IPS-20b (cell line): ENCODE measurements at regions not wholly inside any gene's neighbourhood (a gene's known extent, or its start where the extent isn't known, plus 50 kb on each side); places are given as distances from the start of the nearest gene placed in this dataset.

Experiments
- H3K27ac ChIP-seq: one replicate; pipeline ENCODE4 v1.5.1; 2013; ENCODE audit warnings: low read length
- H3K27me3 ChIP-seq: 2 replicates; pipeline ENCODE4 v1.6.1; 2013; ENCODE audit warnings: mild to moderate bottlenecking, low read length, inconsistent platforms; ENCODE audit not compliant: insufficient read depth
- H3K36me3 ChIP-seq: 2 replicates; pipeline ENCODE4 v1.6.1; 2013; ENCODE audit warnings: low read depth, mild to moderate bottlenecking, inconsistent platforms, low read length, moderate library complexity; ENCODE audit not compliant: insufficient read depth
- H3K4me1 ChIP-seq: 2 replicates; pipeline ENCODE4 v1.6.1; 2013; ENCODE audit warnings: mild to moderate bottlenecking, control low read depth, inconsistent platforms, low read length, moderate library complexity; ENCODE audit not compliant: insufficient read depth
- H3K4me3 ChIP-seq: 2 replicates; pipeline ENCODE4 v1.5.1; 2013; ENCODE audit warnings: mild to moderate bottlenecking, low read length, inconsistent platforms
- H3K9ac ChIP-seq: 2 replicates; pipeline ENCODE4 v1.6.1; 2013; ENCODE audit warnings: low read depth, mild to moderate bottlenecking, inconsistent platforms, low read length, moderate library complexity
- H3K9me3 ChIP-seq: 2 replicates; pipeline ENCODE4 v1.6.1; 2013; ENCODE audit warnings: mild to moderate bottlenecking, low read depth, low read length, inconsistent platforms; ENCODE audit not compliant: insufficient read depth

DNA sequence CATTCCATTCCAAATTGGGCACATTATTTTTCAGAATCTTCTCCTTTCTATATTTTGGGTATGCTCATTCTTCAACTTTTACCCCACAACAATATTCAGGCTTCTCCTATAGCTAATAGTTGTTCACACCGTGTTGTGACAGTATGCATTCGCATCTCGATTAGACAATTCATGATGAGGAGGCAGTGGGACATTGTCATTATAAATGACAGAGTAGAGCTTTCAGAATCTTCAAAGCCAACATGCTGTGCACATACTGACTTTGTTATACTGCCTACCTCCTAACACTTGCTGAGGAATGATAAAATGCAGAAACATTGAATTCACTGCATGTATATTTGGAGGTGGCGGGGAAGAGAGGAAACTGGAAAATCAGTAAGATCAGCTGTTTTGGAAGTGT, 714.2 kb downstream of the SUCLG1 start:
- Histone ChIP-seq H3K9ac (no peak overlapping the region), H3K27ac (no peak overlapping the region), H3K27me3 (no peaks in the 10 kb centered on the region), H3K4me3 (no peak overlapping the region), H3K9me3 (peaks cover 20% of the 10 kb centered on the region), H3K4me1 (peaks cover 15% of the 10 kb centered on the region; the same call in 1 of the 2 replicates), H3K36me3 (no peaks in the 10 kb centered on the region; the same call in 1 of the 2 replicates)

DNA sequence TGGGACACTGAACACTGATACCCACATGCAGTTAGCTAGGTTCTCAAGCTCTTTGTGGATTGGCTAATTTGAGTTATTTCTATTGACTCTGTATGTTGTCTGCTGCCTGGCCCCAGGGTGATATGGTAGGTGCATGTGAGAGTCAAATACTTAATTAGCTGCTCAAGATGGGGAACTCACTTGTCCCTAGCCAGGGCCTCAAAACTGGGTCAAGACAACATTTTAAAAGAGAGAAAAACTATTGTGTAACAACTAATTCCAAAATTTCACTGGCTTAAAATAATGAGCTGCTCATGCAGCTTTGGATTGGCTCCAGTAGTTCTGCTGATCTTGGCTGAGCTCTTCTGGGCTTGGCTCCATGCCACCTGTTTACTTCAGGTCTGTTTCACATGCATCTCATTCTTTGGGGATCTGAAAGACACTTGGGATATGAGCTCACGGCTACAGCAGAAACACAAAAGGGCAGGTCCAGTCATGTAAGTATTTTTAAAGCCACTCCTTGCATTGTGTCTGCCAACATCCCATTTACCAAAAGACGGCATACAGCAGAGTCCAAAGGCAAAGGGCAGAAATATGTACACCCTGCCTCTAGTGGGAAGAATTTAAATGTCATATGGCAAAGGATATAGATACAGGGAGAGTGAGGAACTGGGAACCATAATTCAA, 716.8 kb downstream of the SUCLG1 start:
- H3K9ac ChIP-seq: no peak overlapping the region
- H3K9me3 ChIP-seq: peaks cover 28% of the 10 kb centered on the region
- H3K4me1 ChIP-seq: peaks cover 15% of the 10 kb centered on the region; the same call in 1 of the 2 replicates
- H3K36me3 ChIP-seq: no peaks in the 10 kb centered on the region; the same call in 1 of the 2 replicates
- no peak overlapping the region for H3K4me3 ChIP-seq
- H3K27ac ChIP-seq: no peak overlapping the region
- no peaks in the 10 kb centered on the region for H3K27me3 ChIP-seq

DNA sequence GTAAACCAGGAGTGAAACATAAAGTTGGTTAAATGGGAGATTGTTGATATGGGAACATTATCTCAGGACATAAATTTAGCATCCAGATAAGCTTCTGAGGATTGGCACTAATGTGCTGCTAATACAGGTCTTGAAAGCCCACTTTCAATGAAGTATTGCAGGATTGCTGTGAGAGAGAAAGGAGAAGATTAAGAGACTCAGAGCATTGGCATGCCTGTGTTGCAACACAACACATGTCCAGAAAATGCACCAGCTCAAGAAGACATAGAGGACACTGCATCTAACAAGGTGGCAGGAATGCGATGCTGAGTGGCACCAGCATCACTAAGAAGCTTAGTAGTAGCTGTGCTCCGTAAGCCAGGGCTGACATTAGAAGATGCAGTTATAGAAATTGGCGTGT, 728.9 kb downstream of the SUCLG1 start:
- no peak overlapping the region for H3K27ac ChIP-seq
- no peaks in the 10 kb centered on the region for H3K27me3 ChIP-seq
- H3K4me3 ChIP-seq: no peak overlapping the region
- no peak overlapping the region for H3K9ac ChIP-seq
- H3K4me1 ChIP-seq: no peaks in the 10 kb centered on the region
- no peaks in the 10 kb centered on the region for H3K9me3 ChIP-seq
- H3K36me3 ChIP-seq: no peaks in the 10 kb centered on the region

DNA sequence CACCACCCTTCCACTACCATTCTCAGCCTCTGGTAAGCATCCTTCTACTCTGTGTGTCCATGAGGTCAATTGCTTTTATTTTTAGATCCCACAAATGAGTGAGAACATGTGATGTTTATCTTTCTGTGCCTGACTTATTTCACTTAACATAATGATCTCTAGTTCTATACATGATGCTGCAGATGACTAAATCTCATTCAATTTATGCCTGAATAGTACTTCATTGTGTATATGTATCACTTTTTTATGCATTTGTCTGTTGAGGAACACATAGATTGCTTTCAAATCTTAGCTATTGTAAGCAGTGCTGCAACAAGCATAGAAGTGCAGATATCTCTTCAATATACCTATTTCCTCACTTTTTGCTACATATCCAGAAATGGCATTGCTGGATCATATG, 733.3 kb downstream of the SUCLG1 start:
- no peak overlapping the region for H3K4me3 ChIP-seq
- H3K4me1 ChIP-seq: no peaks in the 10 kb centered on the region
- no peak overlapping the region for H3K27ac ChIP-seq
- no peaks in the 10 kb centered on the region for H3K27me3 ChIP-seq
- H3K9ac ChIP-seq: no peak overlapping the region
- H3K9me3 ChIP-seq: no peaks in the 10 kb centered on the region
- no peaks in the 10 kb centered on the region for H3K36me3 ChIP-seq

DNA sequence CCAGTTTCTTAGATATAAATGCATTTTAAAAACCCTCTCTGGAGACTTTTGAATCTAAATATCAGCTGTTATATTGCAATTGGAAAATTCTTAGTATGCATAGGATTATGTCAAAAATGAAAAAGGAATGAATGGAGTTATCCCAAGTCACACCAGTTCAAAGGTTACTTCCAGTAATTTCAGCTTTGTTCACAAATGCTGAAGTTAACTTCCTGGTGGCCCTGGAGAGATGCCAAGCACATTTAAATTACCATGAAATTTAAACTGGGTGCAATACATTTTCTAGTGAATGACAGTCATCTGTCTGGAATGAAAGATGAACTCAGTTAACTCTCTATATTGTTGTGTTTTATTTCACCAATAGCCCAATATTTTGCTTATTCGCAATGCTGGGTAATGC, 753.9 kb downstream of the SUCLG1 start:
- Histone ChIP-seq H3K36me3 (no peaks in the 10 kb centered on the region), H3K9ac (no peak overlapping the region), H3K27me3 (no peaks in the 10 kb centered on the region), H3K9me3 (no peaks in the 10 kb centered on the region), H3K4me1 (no peaks in the 10 kb centered on the region), H3K27ac (no peak overlapping the region), H3K4me3 (no peak overlapping the region)

DNA sequence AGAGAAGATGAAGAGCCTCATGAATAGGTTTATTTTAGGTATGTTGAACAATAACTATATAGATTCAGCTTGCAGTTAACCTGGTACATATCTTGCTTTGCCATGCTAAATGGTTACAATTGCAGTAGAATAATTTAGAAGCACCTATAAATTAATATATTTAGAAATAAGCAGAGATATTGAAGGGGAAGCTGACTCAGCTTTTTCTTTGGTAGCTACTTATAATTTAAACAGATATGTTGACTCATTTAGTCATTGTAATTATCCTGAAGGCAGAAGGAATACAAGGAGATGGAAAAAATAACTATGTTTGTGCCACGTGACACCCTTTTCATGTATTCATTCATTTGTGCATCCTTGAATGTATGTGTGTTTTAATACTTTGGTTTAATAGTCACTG, 755.5 kb downstream of the SUCLG1 start:
- Histone ChIP-seq H3K9ac (no peak overlapping the region), H3K36me3 (no peaks in the 10 kb centered on the region), H3K4me3 (no peak overlapping the region), H3K27me3 (no peaks in the 10 kb centered on the region), H3K4me1 (no peaks in the 10 kb centered on the region), H3K27ac (no peak overlapping the region), H3K9me3 (no peaks in the 10 kb centered on the region)

DNA sequence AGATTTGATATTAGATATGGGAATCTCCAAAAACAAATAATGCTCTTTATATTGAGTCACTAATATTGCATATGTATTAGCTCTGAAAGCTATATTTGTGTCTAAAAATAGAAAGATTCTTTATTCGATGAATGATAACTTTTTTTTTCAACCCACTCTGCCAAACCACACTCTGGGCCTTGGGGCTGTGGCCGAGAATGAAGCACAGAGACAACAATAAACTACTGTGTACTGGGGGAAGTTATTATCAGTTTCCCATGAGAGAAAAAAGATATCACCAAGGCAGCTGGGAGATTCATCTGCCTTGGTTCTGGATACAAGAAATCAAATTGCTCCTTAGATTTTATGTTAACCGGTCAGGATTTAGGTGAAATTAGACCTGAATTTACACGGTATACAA, 762.2 kb downstream of the SUCLG1 start:
- Histone ChIP-seq H3K27me3 (no peaks in the 10 kb centered on the region), H3K4me3 (no peak overlapping the region), H3K9me3 (no peaks in the 10 kb centered on the region), H3K36me3 (no peaks in the 10 kb centered on the region), H3K4me1 (no peaks in the 10 kb centered on the region), H3K9ac (no peak overlapping the region), H3K27ac (no peak overlapping the region)

DNA sequence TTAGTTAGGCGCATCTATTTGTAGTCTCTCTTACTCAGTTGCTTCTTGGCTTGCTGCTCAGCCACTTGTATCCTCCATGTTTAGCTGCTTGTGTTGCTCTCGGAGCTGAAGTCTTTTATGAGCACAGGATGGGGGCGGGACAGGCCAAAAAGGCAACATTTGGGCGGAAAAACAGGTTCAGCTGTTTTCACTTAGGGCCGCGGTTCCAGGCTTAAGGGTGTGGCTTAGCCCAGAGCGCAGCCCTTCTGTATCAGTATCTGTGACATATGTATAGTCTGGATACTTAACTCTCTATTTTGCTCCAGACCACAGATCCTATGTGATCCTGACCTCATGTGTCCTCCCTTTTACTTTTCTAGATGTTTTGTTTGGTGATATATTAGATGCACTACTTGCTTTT, 763.5 kb downstream of the SUCLG1 start:
- no peak overlapping the region for H3K27ac ChIP-seq
- H3K4me1 ChIP-seq: no peaks in the 10 kb centered on the region
- no peaks in the 10 kb centered on the region for H3K27me3 ChIP-seq
- no peaks in the 10 kb centered on the region for H3K36me3 ChIP-seq
- no peaks in the 10 kb centered on the region for H3K9me3 ChIP-seq
- no peak overlapping the region for H3K9ac ChIP-seq
- H3K4me3 ChIP-seq: no peak overlapping the region

DNA sequence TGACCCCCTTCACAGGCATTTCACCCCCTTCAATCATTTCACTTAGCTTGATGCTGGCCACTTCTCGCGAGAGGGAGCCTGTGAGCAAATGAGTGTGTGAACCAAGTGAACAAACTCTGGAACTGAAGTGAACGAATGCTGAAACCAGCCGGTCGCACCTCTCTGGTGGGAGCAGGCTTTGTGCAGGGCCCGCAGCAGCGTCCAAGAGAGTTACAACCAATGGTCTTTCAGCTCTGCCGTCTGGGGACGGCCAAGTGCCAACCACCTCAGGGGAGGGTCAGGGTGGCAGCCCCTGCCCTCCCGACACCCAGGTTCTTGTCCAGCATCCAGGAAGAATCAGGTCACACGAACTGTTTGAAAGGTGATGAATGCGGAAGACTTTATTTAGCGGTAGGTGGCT, 764.0 kb downstream of the SUCLG1 start:
- no peak overlapping the region for H3K27ac ChIP-seq
- no peaks in the 10 kb centered on the region for H3K9me3 ChIP-seq
- H3K4me1 ChIP-seq: no peaks in the 10 kb centered on the region
- H3K36me3 ChIP-seq: no peaks in the 10 kb centered on the region
- no peak overlapping the region for H3K4me3 ChIP-seq
- H3K27me3 ChIP-seq: no peaks in the 10 kb centered on the region
- H3K9ac ChIP-seq: no peak overlapping the region

DNA sequence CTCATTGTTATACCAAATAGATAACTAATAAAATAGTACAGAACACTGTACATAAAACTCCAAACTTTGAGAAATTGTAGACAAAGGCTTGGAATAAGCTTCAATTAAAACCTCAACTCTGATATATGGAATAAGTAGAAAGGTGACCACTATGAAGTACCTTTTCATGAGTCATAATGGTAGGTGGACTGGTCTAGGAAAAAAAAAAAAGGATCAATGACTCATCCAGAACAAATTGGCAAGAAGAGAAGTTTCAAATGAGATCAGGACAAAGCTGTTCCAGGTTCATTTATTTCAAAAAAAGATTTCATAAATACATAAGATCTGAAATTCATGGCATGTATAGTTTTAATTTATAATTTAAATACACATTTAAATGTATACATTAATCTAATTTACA, 769.7 kb downstream of the SUCLG1 start:
- no peak overlapping the region for H3K4me3 ChIP-seq
- no peak overlapping the region for H3K27ac ChIP-seq
- no peaks in the 10 kb centered on the region for H3K27me3 ChIP-seq
- H3K9ac ChIP-seq: no peak overlapping the region
- H3K9me3 ChIP-seq: no peaks in the 10 kb centered on the region
- no peaks in the 10 kb centered on the region for H3K4me1 ChIP-seq
- H3K36me3 ChIP-seq: no peaks in the 10 kb centered on the region

DNA sequence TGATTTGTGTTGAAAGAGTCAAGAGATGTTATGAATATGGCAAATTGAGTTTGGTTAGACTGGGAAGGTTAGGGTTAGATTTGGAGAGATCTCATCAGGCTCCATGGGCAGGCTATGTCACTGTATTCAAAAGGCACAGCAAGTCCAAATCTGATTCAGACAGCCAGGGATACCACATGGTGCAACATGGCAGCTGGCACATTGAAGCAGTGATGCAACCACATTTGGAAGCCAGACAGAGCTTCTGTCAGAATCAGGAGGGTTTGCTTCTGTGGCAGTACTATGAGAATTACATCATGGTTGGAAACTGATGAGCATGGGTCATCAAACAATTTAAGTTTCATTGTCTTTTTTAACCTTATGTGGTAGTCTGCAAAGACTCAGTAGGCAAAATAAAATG, 772.2 kb downstream of the SUCLG1 start:
- H3K4me1 ChIP-seq: no peaks in the 10 kb centered on the region
- no peak overlapping the region for H3K9ac ChIP-seq
- H3K9me3 ChIP-seq: no peaks in the 10 kb centered on the region
- no peak overlapping the region for H3K4me3 ChIP-seq
- H3K27me3 ChIP-seq: no peaks in the 10 kb centered on the region
- H3K27ac ChIP-seq: no peak overlapping the region
- no peaks in the 10 kb centered on the region for H3K36me3 ChIP-seq

DNA sequence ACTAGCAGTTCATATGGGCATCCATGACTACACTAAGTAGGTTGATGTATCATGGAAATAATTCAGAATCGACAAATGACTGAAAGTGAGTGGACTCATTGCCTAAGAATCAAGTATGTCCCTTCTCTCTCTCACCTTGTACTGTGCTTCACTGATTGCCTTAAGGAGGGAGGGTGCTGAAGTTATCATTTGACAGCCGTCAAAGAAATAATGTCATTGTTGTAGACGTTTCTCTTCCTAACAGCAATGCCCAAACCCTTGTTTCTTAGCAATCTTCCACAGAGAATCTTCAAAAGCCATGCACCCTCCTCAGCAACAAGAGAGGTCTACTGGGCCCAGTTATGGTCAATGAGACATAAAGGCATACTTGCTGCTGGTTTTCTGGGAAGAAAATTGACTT, 785.0 kb downstream of the SUCLG1 start:
- Histone ChIP-seq H3K9me3 (no peaks in the 10 kb centered on the region; the same call in 1 of the 2 replicates), H3K9ac (no peak overlapping the region), H3K27me3 (no peaks in the 10 kb centered on the region), H3K4me1 (no peaks in the 10 kb centered on the region), H3K36me3 (no peaks in the 10 kb centered on the region), H3K4me3 (no peak overlapping the region), H3K27ac (no peak overlapping the region)
